NB4 (cell line): ENCODE measurements at regions not wholly inside any gene's neighbourhood (a gene's known extent, or its start where the extent isn't known, plus 50 kb on each side); places are given as distances from the start of the nearest gene placed in this dataset.

Experiments
- DNase-seq: peaks from one replicate; pipeline ENCODE4 v3.0.0; 2010; ENCODE audit warnings: low read depth
- H3K4me3 ChIP-seq: one replicate; pipeline ENCODE4 v1.5.1; 2011; ENCODE audit warnings: mild to moderate bottlenecking, low read depth, low read length, moderate library complexity
- MYC ChIP-seq: IDR thresholded peaks from 2 replicates; pipeline ENCODE4 v1.6.1; 2011; ENCODE audit warnings: low read depth, low read length
- POLR2A ChIP-seq: IDR thresholded peaks from 2 replicates; pipeline ENCODE4 v1.6.1; 2011; ENCODE audit warnings: mild to moderate bottlenecking; ENCODE audit not compliant: insufficient read length; ENCODE audit errors: extremely low read depth
- TF ChIP-seq, protein P1 (sequence below): IDR thresholded peaks from one replicate; pipeline ENCODE4 v1.5.1; 2012; ENCODE audit warnings: low read depth, low read length
- TF ChIP-seq, protein P2 (sequence below): IDR thresholded peaks from 2 replicates; pipeline ENCODE4 v1.6.1; 2011; ENCODE audit warnings: low read depth, low read length

DNA sequence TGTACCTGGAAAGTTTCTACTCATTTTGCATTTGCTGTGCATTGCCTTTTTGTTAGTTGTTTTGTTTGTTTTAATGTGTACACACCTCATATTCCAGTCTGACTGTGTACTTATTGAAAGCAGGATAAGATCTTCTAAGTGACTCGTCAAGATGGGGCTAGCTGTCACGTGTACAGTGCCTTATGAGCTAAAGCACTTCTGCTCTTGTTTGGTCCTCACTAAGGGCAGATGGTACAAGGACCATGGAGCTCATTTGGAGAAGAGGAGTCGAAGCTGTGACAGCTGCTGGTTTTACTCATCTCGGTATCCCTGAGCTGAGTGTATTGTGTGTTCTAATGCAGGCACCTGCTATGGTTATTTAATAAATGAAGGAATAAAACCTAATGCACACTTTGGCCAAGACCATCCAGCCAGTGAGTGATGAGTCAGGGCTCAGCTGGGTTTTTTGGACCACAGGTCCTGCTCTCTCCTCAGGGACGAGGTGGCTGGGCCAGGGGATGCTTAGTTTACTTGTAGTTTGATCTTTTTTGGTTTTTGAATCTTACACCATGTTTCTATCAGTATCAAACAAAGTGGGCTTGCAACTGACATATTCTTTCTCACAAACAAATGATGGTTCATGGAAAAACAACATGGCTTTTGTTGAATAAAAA is 152.5 kb upstream of the APCDD1 start:
- no peak overlapping the region for H3K4me3 ChIP-seq
- TF ChIP-seq MYC (no peak), POLR2A (no peak)
- TF ChIP-seq, protein P1, sequence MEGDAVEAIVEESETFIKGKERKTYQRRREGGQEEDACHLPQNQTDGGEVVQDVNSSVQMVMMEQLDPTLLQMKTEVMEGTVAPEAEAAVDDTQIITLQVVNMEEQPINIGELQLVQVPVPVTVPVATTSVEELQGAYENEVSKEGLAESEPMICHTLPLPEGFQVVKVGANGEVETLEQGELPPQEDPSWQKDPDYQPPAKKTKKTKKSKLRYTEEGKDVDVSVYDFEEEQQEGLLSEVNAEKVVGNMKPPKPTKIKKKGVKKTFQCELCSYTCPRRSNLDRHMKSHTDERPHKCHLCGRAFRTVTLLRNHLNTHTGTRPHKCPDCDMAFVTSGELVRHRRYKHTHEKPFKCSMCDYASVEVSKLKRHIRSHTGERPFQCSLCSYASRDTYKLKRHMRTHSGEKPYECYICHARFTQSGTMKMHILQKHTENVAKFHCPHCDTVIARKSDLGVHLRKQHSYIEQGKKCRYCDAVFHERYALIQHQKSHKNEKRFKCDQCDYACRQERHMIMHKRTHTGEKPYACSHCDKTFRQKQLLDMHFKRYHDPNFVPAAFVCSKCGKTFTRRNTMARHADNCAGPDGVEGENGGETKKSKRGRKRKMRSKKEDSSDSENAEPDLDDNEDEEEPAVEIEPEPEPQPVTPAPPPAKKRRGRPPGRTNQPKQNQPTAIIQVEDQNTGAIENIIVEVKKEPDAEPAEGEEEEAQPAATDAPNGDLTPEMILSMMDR = no peak
- no peak for DNase-seq

DNA sequence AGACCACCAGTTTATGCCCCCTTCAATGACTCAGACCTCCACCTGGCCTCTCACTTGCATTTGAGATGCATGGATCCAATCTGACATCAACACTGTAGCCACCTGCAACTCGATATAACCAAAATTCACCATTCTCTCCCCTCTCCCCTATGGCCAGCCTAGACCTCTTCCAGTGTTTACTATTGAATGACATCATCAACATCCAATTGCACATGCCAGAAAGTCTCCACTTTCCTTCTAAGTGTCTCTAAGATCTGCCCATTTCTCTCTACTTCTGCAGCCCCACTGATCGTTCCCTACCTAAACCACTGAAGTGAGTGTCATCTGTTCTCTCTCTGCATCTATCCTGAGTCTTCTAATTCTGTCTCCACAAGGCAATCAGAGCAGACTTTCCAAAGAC is 151.3 kb upstream of the APCDD1 start:
- TF ChIP-seq, protein P1 = no peak
- TF ChIP-seq MYC (no peak), POLR2A (no peak)
- TF ChIP-seq, protein P2, sequence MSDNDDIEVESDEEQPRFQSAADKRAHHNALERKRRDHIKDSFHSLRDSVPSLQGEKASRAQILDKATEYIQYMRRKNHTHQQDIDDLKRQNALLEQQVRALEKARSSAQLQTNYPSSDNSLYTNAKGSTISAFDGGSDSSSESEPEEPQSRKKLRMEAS = no peak
- no peak overlapping the region for H3K4me3 ChIP-seq
- DNase-seq = no peak

DNA sequence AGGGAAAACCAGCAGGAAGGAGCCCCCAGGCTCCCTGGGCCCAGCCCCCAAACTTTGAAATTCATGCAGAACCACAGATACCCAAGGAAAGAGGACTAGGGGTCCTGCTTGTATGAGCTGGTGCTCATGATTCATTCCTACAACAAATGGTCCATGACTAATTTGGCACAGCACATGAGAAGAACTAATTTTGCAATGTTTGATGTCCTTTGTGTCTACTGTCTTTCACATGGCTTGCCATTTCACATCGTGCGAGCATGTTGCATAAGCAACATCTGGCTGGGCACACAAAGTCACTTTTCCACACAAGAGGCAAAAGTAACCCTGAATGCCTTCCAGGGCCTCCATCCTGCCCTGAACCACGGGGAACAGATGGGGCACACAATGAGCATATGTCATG is 149.6 kb upstream of the APCDD1 start:
- DNase-seq = peak; percentile 54
- TF ChIP-seq, protein P2 = 0 out of 2 replicates have a peak, but pooled peaks have one; percentile 29
- TF ChIP-seq MYC = no peak
- no peak overlapping the region for H3K4me3 ChIP-seq

DNA sequence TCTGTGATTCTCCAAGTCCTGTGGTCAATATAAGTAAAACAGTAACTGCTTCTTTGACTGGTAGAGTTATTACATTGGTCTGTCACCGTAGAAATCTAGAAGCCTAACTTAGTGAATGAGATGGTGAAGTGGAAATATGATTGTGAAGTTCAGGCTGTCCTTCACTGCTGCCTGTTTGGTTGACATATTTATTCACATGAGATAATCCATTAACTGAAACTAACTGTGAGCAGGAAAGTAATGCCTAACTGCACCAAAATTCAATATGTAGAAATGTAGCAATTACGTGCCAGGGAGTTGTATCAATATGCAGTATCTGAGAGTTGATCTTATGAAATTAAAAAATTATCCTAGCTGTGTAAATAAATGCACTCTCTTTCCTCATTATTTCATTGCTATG is 147.7 kb upstream of the APCDD1 start:
- TF ChIP-seq MYC = no peak
- TF ChIP-seq, protein P2 = no peak
- no peak for TF ChIP-seq POLR2A
- TF ChIP-seq, protein P1 = no peak
- no peak overlapping the region for H3K4me3 ChIP-seq
- no peak for DNase-seq

DNA sequence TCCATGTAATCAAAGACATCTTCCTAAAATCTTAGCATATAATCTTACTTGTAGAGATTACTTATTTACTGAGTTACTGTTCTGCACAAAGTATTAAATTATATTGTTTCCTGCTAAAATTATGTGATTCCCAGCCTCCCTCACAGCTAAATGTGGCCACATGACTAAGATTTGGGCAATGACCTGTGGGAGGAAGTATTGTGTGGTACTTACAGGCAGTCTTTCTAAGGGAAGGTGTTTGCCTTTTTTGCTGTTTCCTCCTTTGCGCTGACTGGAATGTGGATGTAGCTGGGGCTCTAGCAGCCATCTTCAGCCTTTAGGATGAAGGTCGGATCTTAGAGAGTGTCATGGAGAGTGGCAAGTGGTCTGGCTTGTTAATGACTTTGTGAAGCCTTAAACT is 146.3 kb upstream of the APCDD1 start:
- no peak overlapping the region for H3K4me3 ChIP-seq
- peak; percentile 32 for DNase-seq
- TF ChIP-seq, protein P1 = no peak
- no peak for TF ChIP-seq MYC
- no peak for TF ChIP-seq POLR2A
- TF ChIP-seq, protein P2 = no peak

DNA sequence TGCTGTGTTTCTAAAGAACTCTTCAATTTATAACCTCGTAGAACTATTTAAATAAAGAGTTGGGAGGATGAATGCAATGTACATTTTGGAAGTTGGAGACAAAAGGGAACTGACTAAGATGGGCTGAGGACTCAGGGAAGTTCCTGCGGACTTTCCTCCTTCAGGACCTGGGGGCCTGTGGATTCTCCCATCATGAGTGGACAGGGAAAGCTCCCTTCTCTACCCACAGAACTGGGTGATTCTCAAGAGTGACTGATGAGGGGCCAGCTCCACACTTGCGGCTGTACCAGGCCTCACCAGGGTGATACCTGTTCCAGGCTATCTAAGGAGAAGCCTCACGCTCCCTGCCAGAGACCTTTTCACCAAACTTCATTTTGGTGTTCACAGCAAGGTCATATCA is 143.8 kb upstream of the APCDD1 start:
- DNase-seq = no peak
- TF ChIP-seq, protein P1 = no peak
- TF ChIP-seq, protein P2 = no peak
- no peak for TF ChIP-seq POLR2A
- TF ChIP-seq MYC = no peak
- H3K4me3 ChIP-seq = no peak overlapping the region
